NCI-H1694 treated with DMSO at 0.1 percent for 48 hours (cell line): ENCODE measurements at regions not wholly inside any gene's neighbourhood (a gene's known extent, or its start where the extent isn't known, plus 50 kb on each side); places are given as distances from the start of the nearest gene placed in this dataset.
"Not testable (repeated sequence)": the region's sequence is repeated elsewhere in the genome, so short reads cannot be mapped to it uniquely, and the experiment has no call there.

Experiments
- DNase-seq: peaks from one replicate; lab custom pipeline; 2025; lab: John Stamatoyannopoulos, UW

DNA sequence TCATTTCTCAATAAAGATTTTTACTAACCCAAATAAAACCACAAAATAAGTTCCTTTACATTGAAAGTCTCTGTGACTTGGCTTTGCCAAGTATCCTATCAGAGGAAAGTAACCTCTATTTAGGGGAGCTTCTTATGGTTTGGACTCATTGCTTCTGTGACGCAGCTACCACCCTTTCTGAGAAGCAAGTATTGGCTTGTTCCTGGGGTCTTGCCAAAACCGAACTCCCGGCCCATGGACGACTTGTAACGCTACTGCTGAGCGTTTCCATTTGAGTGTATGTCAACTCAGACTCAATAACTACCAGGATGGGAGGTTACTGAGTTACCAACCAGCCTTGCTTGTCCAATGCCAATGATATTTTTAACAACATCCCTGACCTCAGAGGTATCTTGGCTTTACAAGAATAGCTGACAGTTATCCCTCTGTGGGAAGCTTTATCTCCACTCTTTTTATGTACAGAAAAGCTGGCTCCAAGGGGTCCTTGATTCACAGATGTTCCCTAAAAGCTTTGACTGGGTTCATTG is 911.9 kb downstream of the TTLL7 start:
- no peak for DNase-seq

- DNase-seq = no peak
Measured at GRCh38 chr1:83086346-83086745, 912.6 kb downstream of the TTLL7 start.

GRCh38 chr1:83083589-83084224 is 915.2 kb downstream of the TTLL7 start:
- no peak for DNase-seq

DNA sequence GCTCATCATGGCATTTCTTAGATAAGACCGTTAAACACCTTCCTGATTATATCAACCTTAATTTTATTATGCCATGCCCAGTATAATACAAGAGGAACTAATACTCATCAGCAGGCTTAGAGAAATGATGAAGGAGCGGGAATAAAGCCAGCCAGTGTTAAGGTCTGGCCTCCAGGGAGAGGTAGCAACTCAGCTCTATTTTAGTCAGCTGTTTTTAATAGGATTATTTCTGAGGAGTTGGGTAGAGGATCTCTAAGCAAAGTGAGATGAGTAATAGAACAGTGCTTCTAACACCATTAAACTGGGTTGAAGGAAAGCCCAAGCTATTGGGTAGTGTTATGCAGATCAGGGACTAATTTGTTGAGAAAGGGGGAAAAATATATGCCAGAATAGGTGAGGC is 921.5 kb downstream of the TTLL7 start:
- no peak for DNase-seq

DNA sequence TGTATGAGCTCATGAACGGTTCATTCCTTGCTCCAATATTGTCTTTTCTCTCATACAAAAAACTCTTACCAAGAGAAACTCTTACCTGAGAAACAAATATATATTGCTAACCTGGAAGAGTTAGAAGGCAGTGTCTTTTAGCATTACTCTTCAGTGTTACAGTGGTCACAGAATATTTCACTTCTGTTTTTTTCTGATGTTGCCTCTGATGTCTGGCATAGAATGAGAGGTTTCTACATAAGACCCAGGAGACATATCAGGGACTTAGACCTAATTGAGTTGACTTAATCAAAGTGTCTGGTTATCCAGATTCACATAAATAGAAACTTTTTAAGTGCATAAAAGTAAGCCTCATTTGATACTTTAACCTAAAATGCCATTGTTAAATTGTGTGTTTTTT is 923.8 kb downstream of the TTLL7 start:
- DNase-seq = no peak

DNA sequence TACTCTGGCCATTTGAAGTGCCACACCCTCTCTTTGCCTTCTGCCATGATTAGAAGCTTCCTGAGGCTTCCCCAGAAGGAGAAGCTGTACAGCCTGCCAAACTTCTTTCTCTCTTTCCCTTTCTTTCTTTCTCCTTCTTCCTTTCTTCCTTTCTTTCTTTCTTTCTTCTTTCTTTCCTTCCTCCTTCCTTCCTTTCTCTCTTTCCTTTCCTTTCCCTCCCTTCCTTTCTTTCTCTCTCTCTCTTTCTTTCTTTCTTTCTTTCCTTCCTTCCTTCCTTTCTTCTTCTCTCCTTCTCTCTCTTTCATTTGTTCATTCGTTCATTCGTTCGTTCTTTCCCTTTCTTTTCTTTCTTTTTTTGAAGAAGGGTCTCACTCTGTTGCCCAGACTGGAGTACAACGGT is 931.0 kb downstream of the TTLL7 start:
- DNase-seq = no peak

- DNase-seq = no peak
Measured at GRCh38 chr1:83065952-83066727, 932.8 kb downstream of the TTLL7 start.

DNA sequence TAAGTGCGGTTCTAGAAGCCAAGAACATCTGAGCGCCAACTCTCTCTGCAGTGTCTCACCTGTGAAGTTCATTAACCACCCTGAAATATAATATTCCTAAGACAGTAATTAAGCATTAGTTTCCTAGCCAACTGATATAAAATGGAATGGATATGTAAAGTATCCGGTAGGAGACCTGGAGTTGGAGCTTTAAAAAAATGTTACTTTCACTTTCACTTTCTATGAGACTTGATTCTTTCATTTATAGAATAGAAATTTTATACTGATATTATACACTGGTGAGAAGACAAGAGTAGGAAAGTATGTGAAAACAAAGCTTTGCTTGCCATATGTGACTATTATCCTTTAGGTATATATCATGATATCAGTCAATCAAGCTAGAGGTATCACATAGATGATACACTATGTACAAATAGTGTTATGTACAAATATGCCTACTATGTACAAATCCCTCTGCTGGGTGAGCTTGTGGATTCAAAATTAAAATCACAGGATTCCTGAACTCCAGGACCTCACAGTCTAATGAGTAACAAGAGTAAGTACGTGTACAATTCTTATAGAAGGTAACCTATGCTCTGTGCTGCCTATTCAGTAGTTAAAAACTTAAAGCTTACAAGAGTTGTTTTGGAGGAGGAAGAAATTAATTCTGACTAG is 934.2 kb downstream of the TTLL7 start:
- no peak for DNase-seq

GRCh38 chr1:83060651-83061390 is 938.1 kb downstream of the TTLL7 start:
- no peak for DNase-seq

- no peak for DNase-seq
Measured at GRCh38 chr1:83060221-83060620, 938.7 kb downstream of the TTLL7 start.

DNA sequence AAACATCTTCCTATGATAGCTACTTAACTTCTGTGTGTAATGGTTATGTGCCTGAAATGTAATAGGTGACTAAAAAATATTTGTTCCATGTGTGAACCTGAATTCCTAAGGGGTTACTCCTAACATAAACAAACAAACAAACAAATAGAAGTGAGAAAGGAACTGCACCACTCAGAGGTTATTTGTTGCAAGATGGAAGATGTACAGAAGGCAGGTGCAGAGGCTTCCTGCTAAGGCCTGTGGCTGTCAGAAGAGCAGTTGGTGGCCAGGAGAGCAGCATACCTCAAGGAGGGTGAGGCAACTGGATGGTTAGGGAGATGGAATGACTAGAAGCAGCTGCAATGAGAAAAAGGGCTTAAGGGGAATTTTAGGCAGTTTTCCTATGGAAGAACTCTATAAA is 940.6 kb downstream of the TTLL7 start:
- no peak for DNase-seq

GRCh38 chr1:83055391-83056170 is 943.4 kb downstream of the TTLL7 start:
- no peak for DNase-seq

DNA sequence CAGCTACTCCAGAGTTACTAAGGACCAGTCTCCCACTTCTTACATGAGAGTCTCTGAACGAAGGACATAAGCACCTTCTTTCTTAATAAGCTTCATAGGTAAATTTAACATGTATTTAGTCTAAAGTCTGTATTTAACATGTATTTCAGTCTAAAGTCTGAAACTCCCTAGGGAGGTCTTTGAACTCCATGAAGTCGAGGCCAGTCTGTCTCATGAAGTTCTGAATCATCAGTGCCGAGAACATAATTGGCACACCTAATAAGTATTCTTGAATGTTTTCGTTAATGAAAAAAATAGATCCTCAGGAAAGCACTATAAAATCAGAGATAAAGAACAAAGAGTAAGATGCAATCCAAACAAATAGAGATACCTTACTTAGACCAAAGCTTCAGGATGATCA is 945.5 kb downstream of the TTLL7 start:
- no peak for DNase-seq

- DNase-seq = no peak
Measured at GRCh38 chr1:83052865-83053264, 946.1 kb downstream of the TTLL7 start.

DNA sequence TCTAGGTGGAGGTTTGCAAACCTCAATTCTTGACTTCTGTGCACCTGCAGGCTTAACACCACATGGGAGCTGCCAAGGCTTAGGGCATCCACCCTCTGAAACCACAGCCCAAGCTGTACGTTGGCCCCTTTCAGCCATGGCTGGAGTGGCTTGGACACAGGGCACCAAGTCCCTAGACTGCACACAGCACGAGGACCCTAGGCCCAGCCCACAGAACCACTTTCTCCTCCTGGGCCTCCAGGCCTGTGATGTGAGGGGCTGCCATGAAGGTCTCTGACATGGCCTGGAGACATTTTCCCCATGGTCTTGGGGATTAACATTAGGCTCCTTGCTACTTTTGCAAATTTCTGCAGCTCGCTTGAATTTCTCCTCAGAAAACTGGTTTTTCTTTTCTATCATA is 947.9 kb downstream of the TTLL7 start:
- not testable (repeated sequence) for DNase-seq

DNA sequence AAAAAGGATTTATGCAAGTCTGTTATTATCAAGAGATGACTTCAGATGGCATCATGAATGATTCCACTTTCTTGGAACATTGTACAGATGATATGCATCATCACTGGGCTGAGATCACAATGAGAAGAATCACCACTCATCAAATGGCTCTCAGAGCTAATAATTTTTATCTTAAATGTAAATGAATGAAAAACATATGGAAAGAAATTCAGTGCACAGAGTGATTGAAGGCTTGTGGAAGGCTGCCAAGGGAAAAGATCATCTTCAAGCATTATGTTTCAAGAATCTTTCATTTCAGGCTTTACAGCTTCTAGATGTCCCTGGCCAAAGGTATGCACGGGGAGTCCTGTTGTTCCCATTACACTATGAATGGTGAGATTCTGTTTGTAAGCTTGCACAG is 955.7 kb downstream of the TTLL7 start:
- DNase-seq = no peak

- DNase-seq = not testable (repeated sequence)
Measured at GRCh38 chr1:83039091-83039490, 959.8 kb downstream of the TTLL7 start.

DNA sequence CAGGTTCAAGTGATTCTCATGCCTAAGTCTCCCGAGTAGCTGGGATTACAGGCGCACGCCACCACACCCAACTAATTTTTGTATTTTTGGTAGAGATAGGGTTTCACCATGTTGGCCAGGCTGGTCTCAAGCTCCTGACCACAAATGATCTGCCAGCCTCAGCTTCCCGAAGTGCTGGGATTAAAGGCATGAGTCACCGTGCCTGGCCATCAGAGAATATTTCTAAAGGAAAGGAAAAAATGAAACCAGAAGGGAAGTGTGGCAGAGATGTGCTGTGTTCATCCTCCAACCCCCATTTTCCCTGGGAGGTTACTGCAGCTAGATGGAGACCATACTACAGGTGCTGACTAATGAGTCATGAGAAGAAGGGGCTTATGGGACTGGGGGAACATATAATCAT is 964.1 kb downstream of the TTLL7 start:
- DNase-seq = no peak

- no peak for DNase-seq
Measured at GRCh38 chr1:83033682-83034081, 965.2 kb downstream of the TTLL7 start.

GRCh38 chr1:83029916-83030315 is 969.0 kb downstream of the TTLL7 start:
- no peak for DNase-seq

- DNase-seq = no peak
Measured at GRCh38 chr1:83029050-83029449, 969.9 kb downstream of the TTLL7 start.

DNA sequence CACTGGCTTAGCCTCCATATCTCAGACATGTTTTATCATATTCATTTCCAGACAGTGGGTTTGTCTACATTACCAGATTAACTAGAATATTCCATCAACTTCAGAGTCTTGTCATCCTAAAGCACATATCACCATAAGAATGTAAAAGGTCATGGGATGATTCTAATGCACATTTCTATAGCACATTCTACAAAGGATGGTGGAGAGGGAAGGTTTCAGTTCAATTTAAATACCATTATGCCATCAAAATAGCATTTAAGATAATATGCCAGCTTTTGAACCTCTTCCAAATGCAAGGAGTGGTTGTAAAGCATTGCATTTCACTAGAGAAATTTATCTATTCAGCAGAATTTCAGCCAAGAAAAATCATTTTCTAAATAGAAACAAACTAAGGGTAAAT is 970.5 kb downstream of the TTLL7 start:
- DNase-seq = no peak
